Activated naive CD8-positive, alpha-beta T cell treated with anti-CD3 and anti-CD28 coated beads, Interleukin-2, amount 50 U/mL, for 24 hours (primary cell): ENCODE measurements at regions not wholly inside any gene's neighbourhood (a gene's known extent, or its start where the extent isn't known, plus 50 kb on each side); places are given as distances from the start of the nearest gene placed in this dataset.

ENCODE experiments used
- ATAC-seq: fragments of 150-1000 bp; cut with Tn5 transposase; one replicate; pipeline ENCODE4 v1.10.0; 2021
- DNase-seq: peaks from one replicate; pipeline ENCODE4 v3.0.0; 2021
- H3K27ac Mint-ChIP-seq: one replicate; pipeline ENCODE4 v1.8.0; 2021; ENCODE audit warnings: mild to moderate bottlenecking, mixed read lengths
- H3K27me3 Mint-ChIP-seq: one replicate; pipeline ENCODE4 v1.8.0; 2021; ENCODE audit warnings: mixed read lengths
- H3K36me3 Mint-ChIP-seq: one replicate; pipeline ENCODE4 v1.8.0; 2021; ENCODE audit warnings: low read depth, mixed read lengths
- H3K4me1 Mint-ChIP-seq: one replicate; pipeline ENCODE4 v1.8.0; 2021; ENCODE audit warnings: mixed read lengths
- H3K4me3 Mint-ChIP-seq: one replicate; pipeline ENCODE4 v1.8.0; 2021; ENCODE audit warnings: mild to moderate bottlenecking, moderate library complexity, mixed read lengths
- H3K9me3 Mint-ChIP-seq: one replicate; pipeline ENCODE4 v1.8.0; 2021; ENCODE audit warnings: mixed read lengths

DNA sequence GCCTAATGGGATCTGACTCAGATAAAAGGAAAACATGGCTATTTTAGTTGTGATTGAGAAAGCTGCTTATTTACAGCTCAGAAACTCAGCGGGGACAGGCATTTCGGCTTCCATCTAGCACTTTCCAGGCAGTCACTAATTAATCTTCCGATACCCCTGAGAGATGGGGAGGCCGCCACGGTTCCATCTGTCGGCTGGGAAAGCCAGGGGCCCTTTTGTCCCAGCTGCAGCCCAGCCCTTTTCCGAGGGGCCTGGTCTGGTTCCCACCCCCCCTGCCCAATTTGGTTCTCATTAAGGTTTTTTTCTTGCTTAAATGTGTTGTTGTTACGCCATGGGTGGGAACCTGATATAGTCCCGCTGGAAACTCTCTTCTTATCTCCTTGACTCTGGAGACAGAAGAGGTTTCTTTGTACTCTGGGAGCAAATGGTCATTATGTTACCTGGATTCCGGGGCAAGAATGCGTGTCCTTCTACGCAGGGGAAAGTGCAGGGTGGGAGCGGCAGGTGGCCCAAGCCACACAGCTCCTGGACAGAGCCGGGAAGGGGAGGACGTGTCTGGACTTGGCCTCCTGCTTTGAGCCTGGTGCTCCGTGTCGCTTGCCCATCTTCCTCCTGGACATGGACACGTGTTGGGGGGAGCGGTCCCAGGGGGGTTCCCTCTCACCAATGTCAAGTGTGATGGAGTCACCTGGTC, 50.9 kb upstream of the GSE1 start:
- H3K4me3 Mint-ChIP-seq, result no peak overlapping the region
- H3K36me3 Mint-ChIP-seq, result no peaks in the 10 kb centered on the region
- peaks cover 55% of the 10 kb centered on the region for H3K4me1 Mint-ChIP-seq
- H3K27me3 Mint-ChIP-seq, result no peaks in the 10 kb centered on the region
- DNase-seq (no peak), ATAC-seq (no peak)
- no peak overlapping the region for H3K27ac Mint-ChIP-seq
- no peaks in the 10 kb centered on the region for H3K9me3 Mint-ChIP-seq

DNA sequence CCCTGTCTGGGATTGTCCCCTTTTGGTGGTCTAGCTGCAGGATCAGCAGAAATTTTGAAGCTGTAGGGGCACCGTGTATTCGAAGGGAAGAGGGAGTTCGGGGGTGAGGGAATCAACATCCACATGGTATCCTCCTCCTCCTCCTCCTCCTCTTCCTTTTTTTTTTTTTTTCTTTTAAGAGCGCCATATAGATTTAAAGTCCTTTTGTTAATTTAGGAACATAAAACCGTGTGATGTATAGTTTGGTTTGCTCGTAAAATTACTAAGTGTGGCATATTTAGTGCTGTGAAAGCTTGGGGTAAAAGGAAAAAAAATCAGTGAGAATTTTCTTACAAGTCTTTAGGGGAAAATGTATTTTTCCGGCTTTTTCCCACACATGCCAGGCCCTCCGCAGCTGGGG, 50.1 kb upstream of the GSE1 start:
- no peak for ATAC-seq
- Mint-ChIP-seq H3K4me3 (no peak overlapping the region), H3K9me3 (no peaks in the 10 kb centered on the region), H3K4me1 (peaks cover 55% of the 10 kb centered on the region), H3K27ac (no peak overlapping the region), H3K36me3 (peaks cover 2% of the 10 kb centered on the region), H3K27me3 (no peaks in the 10 kb centered on the region)
- DNase-seq, result no peak
